ENCODE measurements at regions not wholly inside any gene's neighbourhood (a gene's known extent, or its start where the extent isn't known, plus 50 kb on each side); places are given as distances from the start of the nearest gene placed in this dataset.
A peak's percentile ranks its signal among the peaks of the same experiment; 100 is the strongest.

DNA sequence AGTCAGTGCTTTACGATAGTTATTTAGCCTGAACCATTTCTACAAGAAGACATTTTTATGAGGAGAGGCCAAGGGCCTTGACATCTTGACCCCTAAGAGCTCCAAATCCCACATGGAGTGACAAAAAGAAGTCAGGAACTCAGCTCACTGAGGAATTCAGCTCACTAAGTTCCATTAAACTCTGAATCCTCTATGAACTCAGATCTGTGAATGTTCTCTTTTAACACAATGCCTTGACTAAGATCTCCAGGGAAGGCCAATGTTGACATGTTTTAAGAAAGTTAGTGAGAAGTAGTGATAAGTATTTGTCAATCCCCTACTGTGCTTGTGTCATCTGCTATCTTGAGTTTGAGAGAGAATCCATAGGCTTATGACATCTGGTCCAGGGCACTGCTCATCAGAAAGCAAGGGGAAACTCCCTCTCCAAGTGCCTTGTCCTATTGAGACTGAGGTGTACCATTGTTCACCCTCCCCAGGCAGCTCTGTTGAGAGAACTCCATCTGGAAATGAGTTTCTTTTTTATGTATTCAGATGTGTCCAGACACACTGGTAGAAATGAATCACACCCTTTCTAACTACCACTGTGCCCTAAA, 68.7 kb upstream of the PCDH19 start:
- H2BK120ac ChIP-seq (ENCODE audit: low read depth, low read length) = no peak overlapping the region
- peak overlapping the region; percentile 36 for H2BK15ac ChIP-seq (replicated peaks; ENCODE audit: low read depth)
- H3K79me2 ChIP-seq (ENCODE audit: control insufficient read depth, insufficient read depth, low read length) = no peaks in the 10 kb centered on the region
- no peak overlapping the region for H2AK5ac ChIP-seq (ENCODE audit: low read length)
- H3K27ac ChIP-seq (ENCODE audit: low read depth, low read length) = no peak overlapping the region
- H3K9ac ChIP-seq (ENCODE audit: low read length) = no peak overlapping the region
- DNase-seq = peak; percentile 50
- H4K5ac ChIP-seq (ENCODE audit: low read length) = no peak overlapping the region
- H3K4me2 ChIP-seq (ENCODE audit: low read length) = no peak overlapping the region
- no peak overlapping the region for H3K56ac ChIP-seq (ENCODE audit: low read length)
- H3K4me1 ChIP-seq (ENCODE audit: control insufficient read depth, low read depth, low read length) = peaks cover 2% of the 10 kb centered on the region
- no peak overlapping the region for H2BK5ac ChIP-seq (ENCODE audit: low read length)
- no peak overlapping the region for H3K18ac ChIP-seq (ENCODE audit: low read length)
- no peaks in the 10 kb centered on the region for H3K27me3 ChIP-seq (ENCODE audit: insufficient read depth, low read length, poor library complexity)
- H3K79me1 ChIP-seq (ENCODE audit: low read length) = no peaks in the 10 kb centered on the region
- H3K4me3 ChIP-seq (ENCODE audit: low read length) = no peak overlapping the region
- no peaks in the 10 kb centered on the region for H3K36me3 ChIP-seq (ENCODE audit: control insufficient read depth, insufficient read depth, low read length)
- H4K8ac ChIP-seq (ENCODE audit: low read depth, low read length) = no peak overlapping the region
- no CpG with 5 or more reads among the region's 1 CpG for WGBS (ENCODE audit: extremely low coverage, insufficient coverage, low lambda C conversion rate)
- no peak overlapping the region for H3K4ac ChIP-seq (ENCODE audit: low read depth, low read length)
- no peak overlapping the region for H3K23ac ChIP-seq (ENCODE audit: low read length)

GRCh38 chrX:100477958-100478357, 67.9 kb upstream of the PCDH19 start:
- Histone ChIP-seq H2BK120ac (ENCODE audit: low read depth, low read length) (no peak overlapping the region), H3K56ac (ENCODE audit: low read length) (no peak overlapping the region), H2BK5ac (ENCODE audit: low read length) (no peak overlapping the region), H3K4me1 (ENCODE audit: control insufficient read depth, low read depth, low read length) (peaks cover 2% of the 10 kb centered on the region), H2BK15ac (replicated peaks; ENCODE audit: low read depth) (no peak overlapping the region), H2AK5ac (ENCODE audit: low read length) (no peak overlapping the region), H3K9ac (ENCODE audit: low read length) (no peak overlapping the region), H3K79me1 (ENCODE audit: low read length) (no peaks in the 10 kb centered on the region), H3K23ac (ENCODE audit: low read length) (no peak overlapping the region), H3K4ac (ENCODE audit: low read depth, low read length) (no peak overlapping the region), H4K5ac (ENCODE audit: low read length) (no peak overlapping the region), H3K36me3 (ENCODE audit: control insufficient read depth, insufficient read depth, low read length) (no peaks in the 10 kb centered on the region), H3K27ac (ENCODE audit: low read depth, low read length) (no peak overlapping the region), H3K4me3 (ENCODE audit: low read length) (no peak overlapping the region), H3K79me2 (ENCODE audit: control insufficient read depth, insufficient read depth, low read length) (no peaks in the 10 kb centered on the region), H3K18ac (ENCODE audit: low read length) (no peak overlapping the region), H3K27me3 (ENCODE audit: insufficient read depth, low read length, poor library complexity) (no peaks in the 10 kb centered on the region), H4K8ac (ENCODE audit: low read depth, low read length) (no peak overlapping the region), H3K4me2 (ENCODE audit: low read length) (no peak overlapping the region)
- WGBS (ENCODE audit: extremely low coverage, insufficient coverage, low lambda C conversion rate) = no CpG with 5 or more reads among the region's 4 CpGs
- no peak for DNase-seq

DNA sequence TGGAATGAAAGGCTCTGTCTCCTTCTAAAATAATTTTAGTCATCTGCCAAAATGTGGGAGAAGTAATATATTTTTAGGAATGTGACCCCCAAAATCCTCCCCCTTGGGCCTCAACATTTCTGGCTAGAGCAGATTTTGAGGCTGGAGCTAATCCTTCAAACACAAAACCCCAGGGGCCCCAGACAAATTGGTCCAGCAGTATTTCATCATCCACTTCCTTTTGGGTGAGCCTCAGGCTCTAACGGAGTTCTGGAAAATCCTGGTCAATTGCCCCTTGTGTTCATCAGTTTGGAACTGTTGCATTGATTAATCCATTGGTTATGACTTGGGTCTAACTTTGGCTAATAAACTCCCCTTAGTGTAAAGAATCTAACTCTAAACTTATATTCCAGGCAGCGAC, 67.4 kb upstream of the PCDH19 start:
- no CpG with 5 or more reads among the region's 2 CpGs for WGBS (ENCODE audit: extremely low coverage, insufficient coverage, low lambda C conversion rate)
- Histone ChIP-seq H4K5ac (ENCODE audit: low read length) (no peak overlapping the region), H2AK5ac (ENCODE audit: low read length) (no peak overlapping the region), H3K79me2 (ENCODE audit: control insufficient read depth, insufficient read depth, low read length) (no peaks in the 10 kb centered on the region), H3K4ac (ENCODE audit: low read depth, low read length) (no peak overlapping the region), H3K56ac (ENCODE audit: low read length) (no peak overlapping the region), H2BK120ac (ENCODE audit: low read depth, low read length) (peak overlapping the region; percentile 4), H3K9ac (ENCODE audit: low read length) (no peak overlapping the region), H3K27me3 (ENCODE audit: insufficient read depth, low read length, poor library complexity) (no peaks in the 10 kb centered on the region), H3K4me1 (ENCODE audit: control insufficient read depth, low read depth, low read length) (peaks cover 2% of the 10 kb centered on the region), H3K18ac (ENCODE audit: low read length) (no peak overlapping the region), H3K79me1 (ENCODE audit: low read length) (no peaks in the 10 kb centered on the region), H4K8ac (ENCODE audit: low read depth, low read length) (no peak overlapping the region), H3K4me3 (ENCODE audit: low read length) (no peak overlapping the region), H3K23ac (ENCODE audit: low read length) (no peak overlapping the region), H3K36me3 (ENCODE audit: control insufficient read depth, insufficient read depth, low read length) (no peaks in the 10 kb centered on the region), H2BK15ac (replicated peaks; ENCODE audit: low read depth) (no peak overlapping the region), H3K4me2 (ENCODE audit: low read length) (no peak overlapping the region), H2BK5ac (ENCODE audit: low read length) (no peak overlapping the region), H3K27ac (ENCODE audit: low read depth, low read length) (no peak overlapping the region)
- DNase-seq = no peak
